ENCODE measurements at regions not wholly inside any gene's neighbourhood (a gene's known extent, or its start where the extent isn't known, plus 50 kb on each side); places are given as distances from the start of the nearest gene placed in this dataset.

- DNase-seq (ENCODE audit: low read depth), result no peak
These were observed 54.6 kb upstream of the MBP start for GRCh38 chr18:77187189-77187588.

DNA sequence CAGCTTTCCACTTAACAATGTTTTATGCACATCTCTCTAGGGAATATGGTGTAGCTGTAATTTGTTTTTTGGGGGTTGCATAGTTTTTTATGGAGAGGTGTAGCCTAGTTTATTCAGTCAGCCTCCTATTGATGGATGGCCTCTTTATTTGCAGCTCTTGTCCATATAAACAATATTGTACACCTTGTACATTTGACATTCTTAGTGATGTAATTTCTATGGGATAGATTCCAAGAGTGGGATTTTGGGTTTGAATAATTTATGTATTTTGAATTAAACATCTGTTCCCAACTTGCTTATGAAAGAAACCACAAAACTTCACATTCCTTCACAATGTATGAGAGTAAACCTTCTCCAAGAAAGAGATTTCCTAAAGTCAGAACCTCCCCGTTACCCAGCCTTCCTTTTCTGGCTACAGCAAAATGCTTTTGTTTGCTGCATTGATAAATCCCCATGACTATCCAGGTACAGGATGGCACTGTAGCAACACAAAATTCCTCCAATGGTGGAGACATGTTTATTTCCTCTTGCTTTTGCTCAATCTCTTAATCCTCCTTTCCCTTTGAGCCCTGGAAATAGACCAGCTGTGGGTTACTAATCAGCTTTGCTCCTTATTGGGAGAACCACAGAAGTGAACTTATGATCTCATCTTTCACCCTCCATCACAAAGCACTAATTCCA lies 58.4 kb upstream of the GALR1 start:
- peak; percentile 61 for DNase-seq (ENCODE audit: low read depth)

GRCh38 chr18:77197073-77197472 lies 52.6 kb upstream of the GALR1 start:
- DNase-seq (ENCODE audit: low read depth), result no peak

DNA sequence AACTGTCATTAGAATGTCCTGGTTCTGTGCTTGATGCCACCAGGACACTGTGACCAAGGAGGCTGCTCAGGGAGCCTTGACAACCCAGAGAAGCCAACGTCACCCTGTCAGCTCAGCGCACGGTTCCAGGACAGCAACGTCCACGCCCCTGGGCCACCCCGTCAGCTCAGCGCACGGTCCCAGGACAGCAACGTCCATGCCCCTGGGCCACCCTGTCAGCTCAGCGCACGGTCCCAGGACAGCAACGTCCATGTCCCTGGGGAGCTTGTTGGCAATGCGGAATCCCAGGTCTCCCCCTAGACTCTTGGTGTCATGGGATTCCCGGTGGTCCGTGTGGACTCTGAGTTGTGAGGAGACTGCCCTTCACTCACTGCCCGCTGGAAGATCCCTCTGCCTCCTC lies 51.0 kb upstream of the GALR1 start:
- no peak for DNase-seq (ENCODE audit: low read depth)

GRCh38 chr18:77199707-77200106 lies 49.9 kb upstream of the GALR1 start:
- DNase-seq (ENCODE audit: low read depth), result peak; percentile 63

Measured in fibroblast of gingiva (primary cell).